SH-SY5Y (cell line): ENCODE measurements at regions not wholly inside any gene's neighbourhood (a gene's known extent, or its start where the extent isn't known, plus 50 kb on each side); places are given as distances from the start of the nearest gene placed in this dataset.

Source experiments
- GATA2 ChIP-seq: IDR thresholded peaks from 2 replicates; pipeline ENCODE4 v1.6.1; 2011; ENCODE audit warnings: mild to moderate bottlenecking, low read depth, low read length
- GATA3 ChIP-seq: IDR thresholded peaks from 2 replicates; pipeline ENCODE4 v1.6.1; 2011; ENCODE audit warnings: low read depth, mild to moderate bottlenecking, low read length, moderate library complexity

GRCh38 chr11:92801685-92802084 is 167.8 kb upstream of the MTNR1B start:
- TF ChIP-seq GATA3 (no peak), GATA2 (no peak)

- no peak for TF ChIP-seq GATA3
- no peak for TF ChIP-seq GATA2
Measured at GRCh38 chr11:92802644-92803043, 166.8 kb upstream of the MTNR1B start.

- TF ChIP-seq GATA3 (no peak), GATA2 (no peak)
Measured at GRCh38 chr11:92803391-92803790, 166.1 kb upstream of the MTNR1B start.

- TF ChIP-seq GATA2 (no peak), GATA3 (no peak)
Measured at GRCh38 chr11:92804388-92804966, 165.0 kb upstream of the MTNR1B start.

- TF ChIP-seq GATA3 (no peak), GATA2 (no peak)
Measured at GRCh38 chr11:92808022-92808421, 161.4 kb upstream of the MTNR1B start.

- TF ChIP-seq GATA3, result no peak
- TF ChIP-seq GATA2, result no peak
Measured at GRCh38 chr11:92810423-92811064, 158.9 kb upstream of the MTNR1B start.

GRCh38 chr11:92811341-92811740 is 158.1 kb upstream of the MTNR1B start:
- TF ChIP-seq GATA3, result no peak
- TF ChIP-seq GATA2, result no peak

- TF ChIP-seq GATA2 (no peak), GATA3 (no peak)
Measured at GRCh38 chr11:92812841-92813240, 156.6 kb upstream of the MTNR1B start.

- TF ChIP-seq GATA2 (no peak), GATA3 (no peak)
Measured at GRCh38 chr11:92819830-92820229, 149.6 kb upstream of the MTNR1B start.

GRCh38 chr11:92820860-92821259 is 148.6 kb upstream of the MTNR1B start:
- TF ChIP-seq GATA3 (no peak), GATA2 (no peak)

GRCh38 chr11:92822410-92822809 is 147.0 kb upstream of the MTNR1B start:
- no peak for TF ChIP-seq GATA2
- TF ChIP-seq GATA3, result no peak

GRCh38 chr11:92826136-92826535 is 143.3 kb upstream of the MTNR1B start:
- TF ChIP-seq GATA3 (no peak), GATA2 (no peak)

- TF ChIP-seq GATA3 (no peak), GATA2 (no peak)
Measured at GRCh38 chr11:92826603-92827002, 142.8 kb upstream of the MTNR1B start.

- TF ChIP-seq GATA2 (no peak), GATA3 (no peak)
Measured at GRCh38 chr11:92827132-92827531, 142.3 kb upstream of the MTNR1B start.

- TF ChIP-seq GATA2, result peak; percentile 45; the same call in 1 of the 2 replicates
- no peak for TF ChIP-seq GATA3
Measured at GRCh38 chr11:92828556-92828955, 140.9 kb upstream of the MTNR1B start.
